SU-DHL-6 (cell line): ENCODE measurements at regions not wholly inside any gene's neighbourhood (a gene's known extent, or its start where the extent isn't known, plus 50 kb on each side); places are given as distances from the start of the nearest gene placed in this dataset.

Experiments
- H2AFZ ChIP-seq: fragments of 200-600 bp; sonication (generic); 2 replicates; pipeline ENCODE4 v1.6.1; 2014; ENCODE audit warnings: low read depth, mild to moderate bottlenecking, moderate library complexity, mixed read lengths, antibody characterized with exemption, low read length; ENCODE audit not compliant: severe bottlenecking
- H3F3A ChIP-seq: fragments of 200-600 bp; shearing (Covaris generic); 2 replicates; pipeline ENCODE4 v1.6.0; 2016; ENCODE audit warnings: antibody characterized with exemption, mild to moderate bottlenecking; ENCODE audit not compliant: insufficient read depth
- H3K27ac ChIP-seq: fragments of 200-600 bp; sonication (generic); 2 replicates; pipeline ENCODE4 v1.5.1; 2016; ENCODE audit warnings: low read depth, mild to moderate bottlenecking, low read length, moderate library complexity, mixed read lengths
- H3K27me3 ChIP-seq: fragments of 200-600 bp; sonication (generic), shearing (Covaris generic); 2 replicates; pipeline ENCODE4 v1.6.0; 2014; ENCODE audit warnings: mild to moderate bottlenecking, low read length
- H3K36me3 ChIP-seq: fragments of 200-600 bp; sonication (generic); 2 replicates; pipeline ENCODE4 v1.6.1; 2014; ENCODE audit warnings: mild to moderate bottlenecking, low read length, mixed read lengths
- H3K4me2 ChIP-seq: fragments of 300-600, 200-600 bp; shearing (Covaris generic), sonication (generic); 2 replicates; pipeline ENCODE4 v1.6.0; 2014; ENCODE audit warnings: low read length, low read depth, mild to moderate bottlenecking; ENCODE audit not compliant: poor library complexity, severe bottlenecking
- H3K4me3 ChIP-seq: fragments of 200-600 bp; sonication (generic); 2 replicates; pipeline ENCODE4 v1.5.1; 2014; ENCODE audit warnings: antibody characterized with exemption, low read length, mild to moderate bottlenecking, mixed read lengths; ENCODE audit not compliant: insufficient read depth, poor library complexity, severe bottlenecking
- H3K79me2 ChIP-seq: fragments of 200-600 bp; sonication (generic); 2 replicates; pipeline ENCODE4 v1.6.1; 2014; ENCODE audit warnings: mild to moderate bottlenecking, low read length, moderate library complexity; ENCODE audit not compliant: insufficient read depth
- H3K9ac ChIP-seq: fragments of 200-600 bp; sonication (generic); 2 replicates; pipeline ENCODE4 v1.7.0; 2014; ENCODE audit warnings: mild to moderate bottlenecking, low read length
- H3K9me2 ChIP-seq: fragments of 200-600 bp; sonication (generic); replicated peaks from 2 replicates; pipeline ENCODE4 v1.6.1; 2014; ENCODE audit warnings: low read length; ENCODE audit not compliant: insufficient read depth
- H3K9me3 ChIP-seq: fragments of 200-600 bp; sonication (generic); 2 replicates; pipeline ENCODE4 v1.6.1; 2014; ENCODE audit warnings: low read length, mixed read lengths; ENCODE audit not compliant: insufficient read depth
- H4K20me1 ChIP-seq: fragments of 200-600 bp; sonication (generic); 2 replicates; pipeline ENCODE4 v1.6.1; 2014; ENCODE audit warnings: low read depth, mild to moderate bottlenecking, antibody characterized with exemption, low read length, moderate library complexity, mixed read lengths
- EZH2phosphoT487 ChIP-seq: fragments of 200-600 bp; sonication (generic), shearing (Covaris generic); conservative IDR thresholded peaks from 2 replicates; pipeline ENCODE4 v1.6.1; 2018; ENCODE audit warnings: mild to moderate bottlenecking, antibody characterized with exemption, low read length, moderate library complexity, mixed read lengths
- TF ChIP-seq, protein P1 (sequence below): fragments of 200-600 bp; sonication (generic); IDR thresholded peaks from one replicate; pipeline ENCODE4 v1.5.1; 2017; ENCODE audit warnings: antibody characterized with exemption, mild to moderate bottlenecking, low read length, moderate library complexity; ENCODE audit not compliant: insufficient read depth, poor library complexity, severe bottlenecking

DNA sequence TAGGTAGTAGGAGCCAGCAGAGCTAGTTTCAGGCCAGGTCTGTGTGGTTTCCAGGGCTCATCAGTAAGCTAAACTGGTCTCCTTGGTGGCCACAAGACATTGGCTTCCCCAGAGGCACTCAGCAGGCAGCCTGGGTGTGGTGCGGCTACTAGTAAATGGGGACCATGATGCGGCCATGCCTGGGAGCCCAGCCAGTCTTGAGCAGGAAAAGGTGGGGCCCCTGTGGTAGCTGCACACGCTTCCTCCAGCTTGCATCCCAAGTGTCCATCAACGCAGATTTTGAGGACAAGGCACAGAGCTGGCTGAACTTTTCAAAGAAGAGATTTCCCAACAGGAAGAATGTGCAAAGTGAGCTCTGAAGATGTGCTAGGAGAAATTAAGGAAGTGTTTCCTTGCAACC, 107.4 kb upstream of the NAA20 start:
- Histone ChIP-seq H3F3A (no peaks in the 10 kb centered on the region), H3K9me2 (no peaks in the 10 kb centered on the region), H3K79me2 (no peaks in the 10 kb centered on the region), H3K4me3 (no peak overlapping the region), H3K27me3 (no peaks in the 10 kb centered on the region), H2AFZ (no peak overlapping the region), H3K36me3 (no peaks in the 10 kb centered on the region), H3K27ac (no peak overlapping the region), H4K20me1 (no peaks in the 10 kb centered on the region), H3K4me2 (no peak overlapping the region), H3K9me3 (no peaks in the 10 kb centered on the region), H3K9ac (no peak overlapping the region)
- no peak for TF ChIP-seq EZH2phosphoT487
- TF ChIP-seq, protein P1, sequence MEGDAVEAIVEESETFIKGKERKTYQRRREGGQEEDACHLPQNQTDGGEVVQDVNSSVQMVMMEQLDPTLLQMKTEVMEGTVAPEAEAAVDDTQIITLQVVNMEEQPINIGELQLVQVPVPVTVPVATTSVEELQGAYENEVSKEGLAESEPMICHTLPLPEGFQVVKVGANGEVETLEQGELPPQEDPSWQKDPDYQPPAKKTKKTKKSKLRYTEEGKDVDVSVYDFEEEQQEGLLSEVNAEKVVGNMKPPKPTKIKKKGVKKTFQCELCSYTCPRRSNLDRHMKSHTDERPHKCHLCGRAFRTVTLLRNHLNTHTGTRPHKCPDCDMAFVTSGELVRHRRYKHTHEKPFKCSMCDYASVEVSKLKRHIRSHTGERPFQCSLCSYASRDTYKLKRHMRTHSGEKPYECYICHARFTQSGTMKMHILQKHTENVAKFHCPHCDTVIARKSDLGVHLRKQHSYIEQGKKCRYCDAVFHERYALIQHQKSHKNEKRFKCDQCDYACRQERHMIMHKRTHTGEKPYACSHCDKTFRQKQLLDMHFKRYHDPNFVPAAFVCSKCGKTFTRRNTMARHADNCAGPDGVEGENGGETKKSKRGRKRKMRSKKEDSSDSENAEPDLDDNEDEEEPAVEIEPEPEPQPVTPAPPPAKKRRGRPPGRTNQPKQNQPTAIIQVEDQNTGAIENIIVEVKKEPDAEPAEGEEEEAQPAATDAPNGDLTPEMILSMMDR = no peak

DNA sequence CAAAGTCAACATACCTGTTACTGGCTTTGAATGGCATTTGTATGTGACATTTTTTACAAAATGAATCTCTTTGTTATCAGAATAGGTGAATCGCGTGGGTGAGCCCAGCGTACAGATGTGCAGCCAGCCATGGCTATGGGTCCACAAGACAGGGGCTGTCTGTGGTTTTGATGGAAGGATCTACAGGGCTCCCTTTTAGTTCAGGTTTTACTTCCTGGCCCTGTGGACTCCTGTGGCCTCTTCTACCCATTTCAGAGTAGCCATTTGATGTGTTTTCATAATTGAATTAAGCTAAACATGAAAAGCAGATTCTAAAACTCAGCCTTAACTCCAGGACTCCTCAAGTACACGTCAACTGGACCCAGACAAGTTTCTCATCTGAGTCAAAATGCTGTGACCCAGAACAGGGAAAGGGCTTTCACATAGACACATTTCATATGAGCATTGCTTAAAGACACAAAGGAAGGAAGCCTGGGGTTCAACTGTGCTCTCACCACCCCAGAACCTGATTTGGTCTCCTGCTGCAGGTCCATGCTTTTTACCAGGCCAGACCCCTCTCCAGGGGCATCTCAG, 105.3 kb upstream of the NAA20 start:
- H3K9ac ChIP-seq = no peak overlapping the region

DNA sequence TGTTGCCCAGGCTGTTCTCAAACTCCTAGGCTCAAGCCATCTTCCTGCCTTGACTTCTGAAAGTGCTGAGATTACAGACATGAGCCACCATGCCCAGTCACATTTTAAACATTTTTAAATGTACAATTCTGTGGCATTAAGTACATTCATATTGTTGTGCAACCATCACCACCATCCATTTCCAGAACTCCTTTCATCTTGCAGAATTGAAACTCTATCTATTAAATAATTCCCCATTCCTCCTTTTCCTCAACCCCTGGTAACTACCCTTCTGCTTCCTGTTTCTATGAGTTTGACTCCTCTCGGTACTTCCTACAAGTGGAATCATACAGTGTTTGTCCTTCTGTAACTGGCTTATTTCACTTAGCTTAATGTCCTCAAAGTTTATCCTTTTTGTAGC, 103.8 kb upstream of the NAA20 start:
- Histone ChIP-seq H3K27me3 (no peaks in the 10 kb centered on the region), H4K20me1 (no peaks in the 10 kb centered on the region), H3K36me3 (no peaks in the 10 kb centered on the region), H3K9ac (no peak overlapping the region), H3K4me2 (no peak overlapping the region), H2AFZ (no peak overlapping the region), H3K27ac (no peak overlapping the region), H3K4me3 (no peak overlapping the region), H3K9me3 (no peaks in the 10 kb centered on the region), H3F3A (no peaks in the 10 kb centered on the region), H3K9me2 (no peaks in the 10 kb centered on the region), H3K79me2 (no peaks in the 10 kb centered on the region)
- no peak for TF ChIP-seq EZH2phosphoT487
- TF ChIP-seq, protein P1 = no peak

More for the DNA sequence above, 105.3 kb upstream of the NAA20 start:
- no peaks in the 10 kb centered on the region for H3K27me3 ChIP-seq
- H3K27ac ChIP-seq = no peak overlapping the region
- H3K9me3 ChIP-seq = no peaks in the 10 kb centered on the region
- no peak for TF ChIP-seq EZH2phosphoT487
- TF ChIP-seq, protein P1 = no peak
- no peak overlapping the region for H3K4me2 ChIP-seq
- H3K79me2 ChIP-seq = no peaks in the 10 kb centered on the region
- no peak overlapping the region for H3K4me3 ChIP-seq
- H2AFZ ChIP-seq = no peak overlapping the region
- H3K36me3 ChIP-seq = no peaks in the 10 kb centered on the region
- H4K20me1 ChIP-seq = no peaks in the 10 kb centered on the region
- no peaks in the 10 kb centered on the region for H3K9me2 ChIP-seq
- no peaks in the 10 kb centered on the region for H3F3A ChIP-seq
